HAP-1 (cell line): ENCODE measurements at regions not wholly inside any gene's neighbourhood (a gene's known extent, or its start where the extent isn't known, plus 50 kb on each side); places are given as distances from the start of the nearest gene placed in this dataset.

Source experiments
- DNase-seq, 2 experiments: peaks; one replicate each; pipeline ENCODE4 v3.0.0-alpha.2; 2016 to 2020; ENCODE audit warnings: low spot score in 2 of 2
- H3K27me3 ChIP-seq: fragments of 250-450 bp; sonication (Bioruptor Pico); 2 replicates; pipeline ENCODE4 v1.5.1; 2020; ENCODE audit warnings: low read depth, mild to moderate bottlenecking, moderate library complexity
- H3K36me3 ChIP-seq: fragments of 250-450 bp; sonication (Bioruptor Pico); replicated peaks from 2 replicates; pipeline ENCODE4 v1.5.1; 2020; ENCODE audit warnings: mild to moderate bottlenecking
- H3K4me1 ChIP-seq: fragments of 250-450 bp; sonication (Bioruptor Pico); 2 replicates; pipeline ENCODE4 v1.5.1; 2020; ENCODE audit warnings: mild to moderate bottlenecking
- H3K4me3 ChIP-seq: fragments of 250-450 bp; sonication (Bioruptor Pico); 2 replicates; pipeline ENCODE4 v1.5.1; 2020; ENCODE audit warnings: mild to moderate bottlenecking, moderate library complexity
- H3K9me3 ChIP-seq: fragments of 250-450 bp; sonication (Bioruptor Pico); 2 replicates; pipeline ENCODE4 v1.5.1; 2020; ENCODE audit warnings: mild to moderate bottlenecking, moderate library complexity
- in situ Hi-C: fragments of 300-500 bp; cut with MboI; formaldehyde crosslinking; loops from 3 replicates; pipeline ENCODE4 v1.14.3; 2020; ENCODE audit warnings: low sequenced_read_pairs, inconsistent platforms, mixed read lengths

GRCh38 chr3:194082743-194083636 is 53.0 kb upstream of the HES1 start:
- in situ Hi-C loops = no loop called here
- DNase-seq = no peak
- Histone ChIP-seq H3K4me3 (no peak overlapping the region), H3K36me3 (no peaks in the 10 kb centered on the region), H3K27me3 (no peaks in the 10 kb centered on the region), H3K4me1 (peaks cover 24% of the 10 kb centered on the region), H3K9me3 (no peaks in the 10 kb centered on the region)

GRCh38 chr3:194083637-194084224 is 52.2 kb upstream of the HES1 start:
- H3K9me3 ChIP-seq = no peaks in the 10 kb centered on the region
- H3K4me1 ChIP-seq = peaks cover 24% of the 10 kb centered on the region
- no peaks in the 10 kb centered on the region for H3K36me3 ChIP-seq
- in situ Hi-C loops = no loop called here
- no peaks in the 10 kb centered on the region for H3K27me3 ChIP-seq
- H3K4me3 ChIP-seq = no peak overlapping the region
- DNase-seq = no peak

GRCh38 chr3:194084284-194084683 is 51.7 kb upstream of the HES1 start:
- Histone ChIP-seq H3K4me3 (no peak overlapping the region), H3K36me3 (no peaks in the 10 kb centered on the region), H3K4me1 (peaks cover 24% of the 10 kb centered on the region), H3K27me3 (no peaks in the 10 kb centered on the region), H3K9me3 (no peaks in the 10 kb centered on the region)
- DNase-seq = no peak
- in situ Hi-C loops = no loop called here
